PC-3 (cell line): ENCODE measurements at regions not wholly inside any gene's neighbourhood (a gene's known extent, or its start where the extent isn't known, plus 50 kb on each side); places are given as distances from the start of the nearest gene placed in this dataset.

Experiments used
- ATAC-seq: fragments of 200-7000 bp; cut with Tn5 transposase; 2 replicates; pipeline ENCODE4 v1.9.1; 2020; ENCODE audit warnings: mild to moderate bottlenecking, moderate library complexity
- BruUV-seq: library from RNA; stranded (reverse); fragments of 400-500 nt; replicated peaks from 2 replicates; lab custom pipeline; 2021; lab: Mats Ljungman, UMichigan
- CTCF ChIA-PET: fragments of 300-600 bp; sonication (Branson Sonifier 250); formaldehyde crosslinking; loops from one replicate; lab custom pipeline; 2022; ENCODE audit warnings: antibody characterized with exemption; lab: Charles Lee
- POLR2A ChIA-PET: fragments of 300-600 bp; sonication (Branson Sonifier 250); formaldehyde crosslinking; loops from one replicate; lab custom pipeline; 2022; ENCODE audit warnings: antibody characterized with exemption; ENCODE audit not compliant: unreplicated experiment; lab: Charles Lee
- DNase-seq: peaks from one replicate; pipeline ENCODE4 v3.0.0-alpha.2; 2015
- H2AFZ ChIP-seq: fragments of 300-600 bp; sonication (generic); 2 replicates; pipeline ENCODE4 v1.6.0; 2016; ENCODE audit warnings: antibody characterized with exemption, low read length
- H3F3A ChIP-seq: fragments of 300-600 bp; sonication (generic); one replicate; pipeline ENCODE4 v1.6.0; 2017; ENCODE audit warnings: antibody characterized with exemption, low read length, control low read depth, mild to moderate bottlenecking; ENCODE audit not compliant: unreplicated experiment
- H3K27ac ChIP-seq: fragments of 300-600 bp; sonication (generic); 2 replicates; pipeline ENCODE4 v1.5.1; 2016; ENCODE audit warnings: mild to moderate bottlenecking, low read length
- H3K27me3 ChIP-seq: fragments of 300-600 bp; sonication (generic); 2 replicates; pipeline ENCODE4 v1.6.1; 2016; ENCODE audit warnings: low read length, mixed read lengths
- H3K36me3 ChIP-seq: fragments of 300-600 bp; sonication (generic); 2 replicates; pipeline ENCODE4 v1.6.1; 2016; ENCODE audit warnings: low read depth, mixed run types, low read length, mixed read lengths
- H3K4me1 ChIP-seq: fragments of 300-600 bp; sonication (generic); 2 replicates; pipeline ENCODE4 v1.5.1; 2016; ENCODE audit warnings: low read length; ENCODE audit not compliant: insufficient read depth
- H3K4me2 ChIP-seq: fragments of 300-600 bp; sonication (generic); 2 replicates; pipeline ENCODE4 v1.6.0; 2016; ENCODE audit warnings: low read length
- H3K4me3 ChIP-seq: fragments of 300-600 bp; sonication (generic); 2 replicates; pipeline ENCODE4 v1.5.1; 2016; ENCODE audit warnings: mild to moderate bottlenecking, low read length, mixed read lengths
- H3K79me2 ChIP-seq: fragments of 300-600 bp; sonication (generic); 2 replicates; pipeline ENCODE4 v1.6.1; 2017; ENCODE audit warnings: low read length, mixed read lengths
- H3K9ac ChIP-seq: fragments of 300-600 bp; sonication (generic); 2 replicates; pipeline ENCODE4 v1.6.0; 2016; ENCODE audit warnings: mild to moderate bottlenecking, low read length
- H3K9me2 ChIP-seq: fragments of 300-600 bp; sonication (generic); replicated peaks from 2 replicates; pipeline ENCODE4 v1.6.1; 2016; ENCODE audit warnings: mixed run types, low read length, mixed read lengths
- H3K9me3 ChIP-seq: fragments of 300-600 bp; sonication (generic); 2 replicates; pipeline ENCODE4 v1.6.1; 2016; ENCODE audit warnings: low read length, mixed read lengths
- H4K20me1 ChIP-seq: fragments of 300-600 bp; sonication (generic); 2 replicates; pipeline ENCODE4 v1.6.1; 2016; ENCODE audit warnings: low read length, mixed read lengths
- CTCF ChIP-seq: fragments of 300-600 bp; sonication (generic); conservative IDR thresholded peaks from 2 replicates; pipeline ENCODE4 v1.5.1; 2017; ENCODE audit warnings: antibody characterized with exemption, low read depth, mild to moderate bottlenecking, low read length
- EZH2 ChIP-seq: fragments of 300-600 bp; sonication (generic); IDR thresholded peaks from one replicate; pipeline ENCODE4 v1.6.1; 2017; ENCODE audit warnings: antibody characterized with exemption, mild to moderate bottlenecking, low read length; ENCODE audit not compliant: unreplicated experiment
- EZH2phosphoT487 ChIP-seq: fragments of 300-600 bp; sonication (generic); IDR thresholded peaks from 2 replicates; pipeline ENCODE4 v1.6.1; 2018; ENCODE audit warnings: mild to moderate bottlenecking, antibody characterized with exemption, low read length, borderline replicate concordance
- intact Hi-C: fragments of 100-400 bp; cut with micrococcal nuclease; formaldehyde crosslinking; loops from 2 replicates; pipeline ENCODE4 v1.9.0; 2023

GRCh38 chr3:13750731-13751130, 129.1 kb downstream of the WNT7A start:
- no peak for DNase-seq
- H3K9me2 ChIP-seq = no peaks in the 10 kb centered on the region
- ChIA-PET CTCF (no interaction called here), POLR2A (no interaction called here)
- H3K4me2 ChIP-seq = no peak overlapping the region
- no peaks in the 10 kb centered on the region for H3F3A ChIP-seq
- H4K20me1 ChIP-seq = no peaks in the 10 kb centered on the region
- no peaks in the 10 kb centered on the region for H3K79me2 ChIP-seq
- no TSS peak for BruUV-seq
- H3K9me3 ChIP-seq = no peaks in the 10 kb centered on the region
- H3K36me3 ChIP-seq = no peaks in the 10 kb centered on the region
- H3K9ac ChIP-seq = no peak overlapping the region
- TF ChIP-seq EZH2 (no peak), CTCF (no peak), EZH2phosphoT487 (no peak)
- no peaks in the 10 kb centered on the region for H3K4me1 ChIP-seq
- no peak overlapping the region for H3K27ac ChIP-seq
- intact Hi-C loops = no loop called here
- no peak overlapping the region for H3K4me3 ChIP-seq
- H2AFZ ChIP-seq = no peak overlapping the region
- ATAC-seq = no peak
- no peaks in the 10 kb centered on the region for H3K27me3 ChIP-seq

- CTCF ChIA-PET = no interaction called here
- Histone ChIP-seq H3K4me2 (no peak overlapping the region), H3K9ac (no peak overlapping the region), H3K4me1 (no peaks in the 10 kb centered on the region), H4K20me1 (no peaks in the 10 kb centered on the region), H3F3A (no peaks in the 10 kb centered on the region), H3K9me3 (no peaks in the 10 kb centered on the region), H2AFZ (no peak overlapping the region), H3K27me3 (no peaks in the 10 kb centered on the region), H3K9me2 (no peaks in the 10 kb centered on the region), H3K79me2 (no peaks in the 10 kb centered on the region), H3K36me3 (no peaks in the 10 kb centered on the region), H3K27ac (no peak overlapping the region), H3K4me3 (no peak overlapping the region)
- intact Hi-C loops = no loop called here
- POLR2A ChIA-PET = no interaction called here
- TF ChIP-seq EZH2phosphoT487 = no peak
- TF ChIP-seq EZH2 = no peak
- TF ChIP-seq CTCF = no peak
- BruUV-seq = no TSS peak
- no peak for DNase-seq
- ATAC-seq = no peak
Measured at GRCh38 chr3:13750215-13750614, 129.7 kb downstream of the WNT7A start.

- BruUV-seq = no TSS peak
- H3K4me3 ChIP-seq = no peak overlapping the region
- no peak overlapping the region for H3K4me2 ChIP-seq
- CTCF ChIA-PET = no interaction called here
- H4K20me1 ChIP-seq = no peaks in the 10 kb centered on the region
- TF ChIP-seq EZH2 (no peak), EZH2phosphoT487 (no peak), CTCF (no peak)
- no peak for DNase-seq
- no peak overlapping the region for H2AFZ ChIP-seq
- no peaks in the 10 kb centered on the region for H3K9me3 ChIP-seq
- intact Hi-C loops = no loop called here
- H3K9ac ChIP-seq = no peak overlapping the region
- H3K36me3 ChIP-seq = no peaks in the 10 kb centered on the region
- H3K79me2 ChIP-seq = no peaks in the 10 kb centered on the region
- H3K9me2 ChIP-seq = no peaks in the 10 kb centered on the region
- no peak overlapping the region for H3K27ac ChIP-seq
- ATAC-seq = no peak
- no peaks in the 10 kb centered on the region for H3K27me3 ChIP-seq
- POLR2A ChIA-PET = no interaction called here
- H3F3A ChIP-seq = no peaks in the 10 kb centered on the region
- H3K4me1 ChIP-seq = no peaks in the 10 kb centered on the region
Measured at GRCh38 chr3:13749063-13749764, 130.7 kb downstream of the WNT7A start.
